ENCODE measurements at regions not wholly inside any gene's neighbourhood (a gene's known extent, or its start where the extent isn't known, plus 50 kb on each side); places are given as distances from the start of the nearest gene placed in this dataset.

GRCh38 chr12:82012176-82012575 is 253.0 kb upstream of the PPFIA2 start:
- TF ChIP-seq CTCF (IDR thresholded peaks at IDR 0.05; ENCODE audit: unreplicated experiment in 3 of 3): no peak
- Mint-ChIP-seq H3K27me3 (ENCODE audit: low read depth) (no peaks in the 10 kb centered on the region), H3K9me3 (no peaks in the 10 kb centered on the region), H3K27ac (no peak overlapping the region), H3K4me3 (no peak overlapping the region), H3K36me3 (ENCODE audit: low read depth) (no peaks in the 10 kb centered on the region), H3K4me1 (no peaks in the 10 kb centered on the region)

GRCh38 chr12:82009524-82009923 is 250.4 kb upstream of the PPFIA2 start:
- Mint-ChIP-seq H3K9me3 (no peaks in the 10 kb centered on the region), H3K27ac (no peak overlapping the region), H3K36me3 (ENCODE audit: low read depth) (no peaks in the 10 kb centered on the region), H3K27me3 (ENCODE audit: low read depth) (no peaks in the 10 kb centered on the region), H3K4me1 (no peaks in the 10 kb centered on the region), H3K4me3 (no peak overlapping the region)
- no peak for TF ChIP-seq CTCF (IDR thresholded peaks at IDR 0.05; ENCODE audit: unreplicated experiment in 3 of 3)

- H3K9me3 Mint-ChIP-seq: no peaks in the 10 kb centered on the region
- H3K4me3 Mint-ChIP-seq: no peak overlapping the region
- no peaks in the 10 kb centered on the region for H3K4me1 Mint-ChIP-seq
- H3K27ac Mint-ChIP-seq: no peak overlapping the region
- H3K27me3 Mint-ChIP-seq (ENCODE audit: low read depth): no peaks in the 10 kb centered on the region
- no peaks in the 10 kb centered on the region for H3K36me3 Mint-ChIP-seq (ENCODE audit: low read depth)
- TF ChIP-seq CTCF (IDR thresholded peaks at IDR 0.05; ENCODE audit: unreplicated experiment in 3 of 3): no peak
Observed at GRCh38 chr12:82008251-82008650, 249.1 kb upstream of the PPFIA2 start.

GRCh38 chr12:81998761-81999378 is 239.7 kb upstream of the PPFIA2 start:
- Mint-ChIP-seq H3K4me1 (no peaks in the 10 kb centered on the region), H3K36me3 (ENCODE audit: low read depth) (no peaks in the 10 kb centered on the region), H3K9me3 (peaks cover 6% of the 10 kb centered on the region), H3K27ac (no peak overlapping the region), H3K4me3 (no peak overlapping the region), H3K27me3 (ENCODE audit: low read depth) (no peaks in the 10 kb centered on the region)
- TF ChIP-seq CTCF (IDR thresholded peaks at IDR 0.05; ENCODE audit: unreplicated experiment in 3 of 3): no peak

- Mint-ChIP-seq H3K4me1 (no peaks in the 10 kb centered on the region), H3K4me3 (no peak overlapping the region), H3K27me3 (ENCODE audit: low read depth) (no peaks in the 10 kb centered on the region), H3K27ac (peak overlapping the region in 1 of 3 experiments; percentile 8), H3K9me3 (no peaks in the 10 kb centered on the region), H3K36me3 (ENCODE audit: low read depth) (no peaks in the 10 kb centered on the region)
- peak in 1 of 3 experiments; percentile 18 for TF ChIP-seq CTCF (IDR thresholded peaks at IDR 0.05; ENCODE audit: unreplicated experiment in 3 of 3)
Observed at GRCh38 chr12:81992461-81992860, 233.3 kb upstream of the PPFIA2 start.

GRCh38 chr12:81991868-81992267 is 232.7 kb upstream of the PPFIA2 start:
- Mint-ChIP-seq H3K4me3 (no peak overlapping the region), H3K36me3 (ENCODE audit: low read depth) (no peaks in the 10 kb centered on the region), H3K27me3 (ENCODE audit: low read depth) (no peaks in the 10 kb centered on the region), H3K4me1 (no peaks in the 10 kb centered on the region), H3K9me3 (no peaks in the 10 kb centered on the region), H3K27ac (no peak overlapping the region)
- TF ChIP-seq CTCF (IDR thresholded peaks at IDR 0.05; ENCODE audit: unreplicated experiment in 3 of 3): no peak
